Stimulated activated CD8-positive, alpha-beta memory T cell treated with anti-CD3 and anti-CD28 coated beads, Interleukin-15, amount 100 ng/mL, for 4 hours (primary cell): ENCODE measurements at regions not wholly inside any gene's neighbourhood (a gene's known extent, or its start where the extent isn't known, plus 50 kb on each side); places are given as distances from the start of the nearest gene placed in this dataset.
"Not testable (repeated sequence)": the region's sequence is repeated elsewhere in the genome, so short reads cannot be mapped to it uniquely, and the experiment has no call there.

Experiments
- DNase-seq, 2 donors: peaks; one replicate each; pipeline ENCODE4 v3.0.0-alpha.2; 2020; ENCODE audit warnings: low read depth in 2 of 2

DNA sequence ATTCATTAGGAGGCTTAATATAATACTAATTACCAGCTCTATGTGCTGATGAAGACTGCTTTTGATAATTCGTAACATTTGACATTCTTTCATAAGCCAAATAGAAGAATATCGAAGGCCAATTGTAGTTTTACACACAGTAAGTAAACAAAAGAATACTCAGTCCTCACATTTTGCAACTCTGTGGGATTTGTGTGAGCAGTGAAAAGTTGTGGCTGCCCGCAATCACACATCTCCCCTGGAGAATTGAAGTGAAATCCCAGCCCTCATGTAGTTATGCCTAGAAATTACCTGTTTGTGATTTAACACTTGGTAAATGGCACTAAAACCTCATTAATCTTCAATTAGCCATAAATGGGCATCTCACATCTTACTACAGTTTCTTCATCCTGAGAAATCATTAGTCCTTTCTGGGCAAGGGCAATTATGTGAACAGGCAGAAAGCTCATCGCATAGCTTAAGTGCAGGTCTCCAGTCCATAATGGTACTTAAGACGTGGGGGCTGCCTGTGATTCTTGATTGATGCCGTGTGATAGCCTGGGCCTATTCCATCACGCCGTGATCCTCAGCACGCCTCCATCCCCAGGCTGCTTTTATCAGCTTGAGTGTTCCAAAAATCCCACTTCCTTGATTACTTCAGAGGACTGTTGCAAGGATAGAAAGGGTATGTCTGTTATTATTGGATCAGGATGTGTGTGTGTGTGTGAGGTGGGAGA lies 97.9 kb upstream of the METTL14 start:
- DNase-seq = no peak

DNA sequence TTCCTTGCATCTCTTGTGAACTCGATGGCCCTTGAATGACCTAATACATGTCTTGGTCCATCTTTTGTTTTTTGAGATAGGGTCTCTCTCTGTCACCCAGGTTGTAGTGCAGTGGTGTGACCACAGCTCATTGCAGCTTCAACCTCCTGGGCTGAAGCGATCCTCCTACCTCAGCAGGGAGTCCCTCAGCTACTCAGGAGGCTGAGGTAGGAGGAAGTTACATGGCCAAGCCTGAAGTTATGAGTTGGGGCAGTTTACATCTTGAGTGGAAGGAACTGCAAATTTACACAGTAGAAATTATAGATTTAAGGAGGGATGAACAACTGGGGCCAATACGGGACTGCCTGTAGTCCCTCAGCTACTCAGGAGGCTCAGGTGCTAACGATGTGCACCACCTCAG lies 97.2 kb upstream of the METTL14 start:
- DNase-seq = no peak

DNA sequence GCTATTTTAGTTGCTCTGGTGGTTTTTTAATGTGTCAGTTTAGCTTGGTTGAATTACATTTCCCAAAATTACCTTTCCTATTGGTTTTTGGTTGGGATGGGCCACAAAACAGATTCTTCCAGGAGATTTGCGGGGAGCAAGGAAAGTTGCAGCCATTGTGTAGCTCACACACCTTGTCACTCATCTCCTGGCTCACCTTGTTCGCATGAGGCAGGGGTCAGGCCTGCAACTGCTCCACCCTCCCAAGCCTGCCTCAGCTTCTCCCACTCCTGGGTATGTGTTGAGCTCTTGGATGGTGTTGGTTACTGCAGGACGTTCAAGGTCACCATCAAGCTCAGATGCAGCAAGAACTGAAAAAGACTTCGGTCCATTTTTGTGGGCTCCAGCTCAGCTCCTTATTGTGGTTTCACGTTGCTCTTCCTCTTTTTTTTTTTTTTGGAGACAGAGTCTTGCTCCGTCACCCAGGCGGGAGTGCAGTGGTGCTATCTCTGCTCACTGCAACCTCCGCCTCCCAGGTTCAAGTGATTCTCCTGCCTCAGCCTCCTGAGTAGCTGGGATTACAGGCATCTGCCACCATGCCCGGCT lies 95.6 kb upstream of the METTL14 start:
- no peak for DNase-seq

DNA sequence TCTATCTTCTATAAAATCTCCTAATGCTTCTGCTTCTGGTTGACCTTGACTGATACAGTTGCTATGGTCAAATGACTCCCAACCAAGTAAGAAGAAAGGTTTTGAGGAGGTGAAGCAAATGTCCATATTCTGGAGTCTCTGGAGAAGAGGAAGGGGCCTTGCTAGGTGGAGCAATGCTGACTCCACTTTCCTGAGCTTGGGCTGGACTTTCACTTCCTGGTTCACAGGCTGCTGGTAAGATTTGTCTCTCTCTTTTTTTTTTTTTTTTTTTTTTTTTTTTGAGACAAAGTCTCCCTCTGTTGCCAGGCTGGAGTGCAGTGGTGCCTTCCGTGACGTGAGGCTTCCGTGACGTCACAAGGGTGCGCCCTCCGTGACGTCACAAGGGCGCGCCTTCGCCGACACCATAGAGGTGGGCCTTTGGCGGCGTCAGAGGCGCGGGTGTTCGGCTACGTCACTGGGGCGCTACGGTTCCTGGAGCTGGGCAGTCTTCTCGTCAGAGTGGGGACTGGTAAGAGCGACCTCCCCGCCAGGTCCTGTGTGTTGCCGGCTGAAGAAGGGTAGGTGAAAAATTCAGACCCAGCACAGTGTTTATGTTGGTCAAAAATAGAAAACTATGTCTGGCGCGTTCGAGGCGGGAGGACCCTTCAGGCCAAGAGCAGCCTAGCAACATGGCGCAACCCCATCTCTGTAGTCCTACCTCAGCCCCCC lies 93.7 kb upstream of the METTL14 start:
- peak; percentile 91 to 95 for DNase-seq

DNA sequence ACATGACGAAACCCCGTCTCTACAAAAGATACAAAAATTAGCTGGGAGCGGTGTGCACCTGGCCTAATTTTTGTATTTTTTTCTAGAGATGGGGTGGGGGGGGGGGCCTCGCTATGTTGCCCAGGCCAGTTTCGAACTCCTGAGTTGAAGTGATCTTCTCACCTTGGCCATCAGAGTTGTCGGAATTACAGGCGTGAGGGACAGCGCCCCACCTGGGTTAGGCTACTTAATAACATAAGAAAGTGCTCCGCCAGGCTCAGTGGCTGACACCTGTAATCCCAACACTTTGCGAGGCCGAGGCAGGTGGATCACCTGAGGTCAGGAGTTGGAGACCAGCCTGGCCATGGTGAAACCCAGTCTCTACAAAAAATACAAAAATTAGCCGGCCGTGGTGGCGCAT lies 92.9 kb upstream of the METTL14 start:
- DNase-seq = not testable (repeated sequence)

DNA sequence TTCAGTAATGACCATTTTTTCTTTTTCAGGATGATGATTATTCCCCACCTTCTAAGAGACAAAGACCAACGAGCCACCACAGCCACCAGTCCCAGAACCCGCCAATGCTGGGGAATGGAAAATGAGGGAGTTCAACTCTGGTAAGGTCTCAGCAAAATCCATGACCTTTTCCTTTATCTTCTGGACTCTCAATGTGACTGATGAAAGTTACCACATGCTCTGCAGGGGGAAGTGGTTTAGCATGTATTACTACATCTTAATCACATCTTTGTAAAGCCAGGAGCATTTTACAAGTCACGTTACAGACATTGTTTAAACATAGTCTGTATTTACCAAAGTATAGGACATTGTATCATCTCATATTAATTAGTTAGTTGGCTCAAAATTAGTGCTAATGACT lies 89.3 kb upstream of the METTL14 start:
- not testable (repeated sequence) for DNase-seq

DNA sequence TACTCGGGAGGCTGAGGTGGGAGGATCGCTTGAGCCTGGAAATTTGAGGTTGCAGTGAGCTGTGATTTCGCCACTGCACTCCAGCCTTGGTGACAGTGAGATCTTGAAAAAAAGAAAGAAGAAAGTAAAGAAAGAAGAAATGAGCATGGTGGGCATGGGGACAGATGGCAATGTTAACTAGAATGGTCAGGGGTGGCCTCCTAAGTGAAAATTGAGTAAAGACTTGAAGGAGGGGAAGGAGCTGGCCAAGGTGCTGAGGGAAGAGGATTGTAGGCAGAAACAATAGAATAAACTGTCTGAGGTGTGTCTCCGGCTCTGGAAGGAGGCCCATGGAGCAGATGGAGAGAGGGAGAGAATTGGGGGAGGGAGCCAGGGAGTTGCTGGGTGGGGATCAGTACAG lies 60.1 kb upstream of the METTL14 start:
- DNase-seq = not testable (repeated sequence)

DNA sequence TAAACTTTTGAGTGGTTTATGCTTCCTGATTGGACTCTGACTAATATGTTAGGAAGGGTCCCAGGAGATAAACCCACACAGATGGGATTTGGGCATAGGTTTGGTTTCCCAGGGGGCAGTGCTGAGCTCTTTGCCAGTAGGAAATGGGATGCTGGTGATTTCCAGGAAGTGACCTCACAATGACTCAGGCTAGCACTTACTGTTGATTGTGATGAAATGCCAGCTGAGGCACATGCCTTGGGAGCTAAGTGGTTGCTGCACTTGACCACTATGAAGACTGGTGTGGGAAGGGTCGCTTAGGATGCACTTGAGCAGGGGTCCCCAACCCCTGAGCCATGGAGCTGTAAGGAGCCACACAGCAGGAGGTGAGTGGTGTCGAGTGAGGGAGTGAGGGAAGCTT lies 55.5 kb upstream of the METTL14 start:
- DNase-seq = not testable (repeated sequence)

DNA sequence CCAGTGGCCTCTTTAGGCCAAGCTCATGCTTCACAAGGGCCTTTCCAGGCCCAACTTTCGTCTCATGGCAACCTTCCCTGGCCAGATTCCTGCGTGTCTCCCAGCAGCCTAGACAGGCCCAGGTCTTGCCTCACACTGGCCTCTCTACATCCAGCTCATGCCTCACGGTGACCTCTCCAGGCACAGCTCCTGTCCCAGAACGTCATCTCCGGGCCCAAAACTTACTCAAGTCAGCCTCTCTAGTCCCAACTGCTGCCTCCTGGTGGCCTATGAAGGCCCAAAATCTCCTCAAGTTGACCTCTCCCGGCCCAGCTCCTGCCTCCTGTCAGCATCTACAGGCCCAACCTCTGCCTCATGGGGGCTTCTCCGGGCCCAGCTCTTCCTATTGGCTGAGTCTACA lies 54.3 kb upstream of the METTL14 start:
- not testable (repeated sequence) for DNase-seq

DNA sequence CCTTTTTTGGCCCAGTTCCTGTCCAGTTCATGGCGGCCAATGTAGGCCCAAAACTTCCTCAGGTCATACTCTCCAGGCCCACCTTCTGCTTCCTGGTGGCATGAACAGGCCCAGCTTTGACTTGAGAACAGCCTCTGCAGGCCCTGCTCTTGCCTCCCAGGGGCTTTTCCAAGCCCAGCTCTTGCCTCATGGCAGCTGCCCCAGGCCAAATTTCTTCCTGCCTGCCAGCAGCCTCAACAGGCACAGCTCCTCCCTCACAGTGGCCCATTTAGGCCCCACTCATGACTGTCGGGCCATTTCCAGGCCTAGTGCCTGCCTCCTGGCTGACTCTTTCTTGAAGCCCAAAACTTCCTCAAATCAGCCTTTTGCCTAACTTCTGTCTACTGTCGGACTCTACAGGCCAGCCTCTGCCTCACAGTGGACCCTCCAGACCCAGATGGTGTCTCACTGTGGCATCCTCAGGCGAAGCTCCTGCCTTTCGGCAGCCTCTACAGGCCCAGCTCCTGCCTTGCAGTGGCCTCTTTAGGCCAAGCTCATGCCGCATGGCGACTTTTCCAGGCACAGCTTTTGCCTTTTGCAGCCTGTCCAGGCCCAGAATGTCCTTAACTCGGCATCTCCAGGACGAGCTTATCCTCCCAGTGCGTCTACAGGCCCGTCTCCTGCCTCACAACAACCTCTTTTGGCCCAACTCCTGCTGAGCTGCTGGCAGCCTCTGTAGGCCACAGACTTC lies 53.7 kb upstream of the METTL14 start:
- not testable (repeated sequence) for DNase-seq

DNA sequence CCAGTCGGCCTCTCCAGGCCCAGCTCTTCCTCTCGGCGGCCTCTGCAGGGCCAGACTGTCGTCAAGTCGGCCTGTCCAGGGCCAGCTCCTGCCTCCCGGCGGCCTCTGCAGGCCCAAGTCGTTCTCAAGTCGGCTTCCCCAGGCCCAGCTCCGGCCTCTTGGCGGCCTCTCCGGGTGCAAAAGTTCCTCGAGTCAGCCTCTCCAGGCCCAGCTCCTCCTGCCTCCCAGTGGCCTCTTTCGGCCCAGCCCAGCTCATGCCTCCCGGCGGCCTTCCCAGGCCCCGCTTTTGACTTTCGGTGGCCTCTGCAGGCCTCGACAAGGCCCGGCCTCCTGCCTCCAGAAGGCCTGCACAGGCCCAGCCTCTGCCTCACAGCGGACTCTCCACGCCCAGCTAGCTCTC lies 51.7 kb upstream of the METTL14 start:
- not testable (repeated sequence) for DNase-seq

DNA sequence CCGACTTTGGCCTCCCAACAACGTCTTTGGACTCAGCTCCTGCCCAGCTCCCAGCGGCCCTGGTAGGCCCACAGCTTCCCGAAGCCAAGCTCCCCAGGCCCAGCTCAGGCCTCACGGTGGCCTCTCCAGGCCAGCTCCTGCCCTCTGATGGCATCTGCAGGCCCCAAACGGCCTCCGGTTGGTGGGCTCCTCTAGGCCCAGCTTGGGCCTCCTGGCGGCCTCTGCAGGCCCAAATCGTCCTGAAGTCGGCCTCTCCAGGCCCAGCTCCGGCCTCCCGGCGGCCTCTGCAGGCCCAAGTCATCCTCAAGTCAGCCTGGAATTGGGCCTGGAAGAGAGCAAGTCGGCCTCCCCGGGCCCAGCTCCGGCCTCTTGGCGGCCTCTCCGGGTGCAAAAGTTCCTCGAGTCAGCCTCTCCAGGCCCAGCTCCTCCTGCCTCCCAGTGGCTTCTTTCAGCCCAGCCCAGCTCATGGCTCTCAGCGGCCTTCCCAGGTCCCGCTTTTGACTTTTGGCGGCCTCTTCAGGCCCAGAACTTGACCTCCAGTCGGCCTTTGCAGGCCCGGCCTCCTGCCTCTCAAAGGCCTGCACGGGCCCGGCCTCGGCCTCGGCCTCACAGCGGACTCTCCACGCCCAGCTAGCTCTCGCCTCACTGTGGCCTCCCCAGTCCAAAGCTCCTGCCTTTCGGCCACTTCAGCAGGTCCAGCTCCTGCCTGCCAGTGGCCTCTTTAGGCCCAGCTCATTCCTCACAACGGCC lies 50.9 kb upstream of the METTL14 start:
- DNase-seq = not testable (repeated sequence)
